AG09309 (cell line): ENCODE measurements at regions not wholly inside any gene's neighbourhood (a gene's known extent, or its start where the extent isn't known, plus 50 kb on each side); places are given as distances from the start of the nearest gene placed in this dataset.

ENCODE experiments used
- DNase-seq: peaks from one replicate; pipeline ENCODE4 v3.0.0-alpha.2; 2010; ENCODE audit warnings: low read depth
- H3K4me3 ChIP-seq: 2 replicates; pipeline ENCODE4 v1.5.1; 2011; ENCODE audit warnings: mild to moderate bottlenecking, low read depth, low read length, moderate library complexity; ENCODE audit not compliant: control insufficient read depth
- CTCF ChIP-seq: IDR thresholded peaks from 2 replicates; pipeline ENCODE4 v1.5.1; 2011; ENCODE audit warnings: mild to moderate bottlenecking, low read depth, low read length, inconsistent platforms; ENCODE audit not compliant: insufficient read depth, control insufficient read depth; ENCODE audit errors: missing control alignments

- H3K4me3 ChIP-seq: no peak overlapping the region
- no peak for DNase-seq
- no peak for TF ChIP-seq CTCF
These were observed 273.4 kb upstream of the SASH1 start for GRCh38 chr6:148069256-148069655.

- TF ChIP-seq CTCF: no peak
- H3K4me3 ChIP-seq: no peak overlapping the region
- no peak for DNase-seq
These were observed 268.3 kb upstream of the SASH1 start for GRCh38 chr6:148074291-148074690.

GRCh38 chr6:148074738-148075137 lies 267.9 kb upstream of the SASH1 start:
- no peak for TF ChIP-seq CTCF
- no peak overlapping the region for H3K4me3 ChIP-seq
- DNase-seq: no peak

GRCh38 chr6:148075352-148075751 lies 267.3 kb upstream of the SASH1 start:
- TF ChIP-seq CTCF: no peak
- no peak for DNase-seq
- H3K4me3 ChIP-seq: no peak overlapping the region

GRCh38 chr6:148076051-148076450 lies 266.6 kb upstream of the SASH1 start:
- no peak for TF ChIP-seq CTCF
- H3K4me3 ChIP-seq: no peak overlapping the region
- no peak for DNase-seq

- no peak for TF ChIP-seq CTCF
- H3K4me3 ChIP-seq: no peak overlapping the region
- DNase-seq: no peak
These were observed 262.3 kb upstream of the SASH1 start for GRCh38 chr6:148080315-148080714.

GRCh38 chr6:148081076-148081475 lies 261.6 kb upstream of the SASH1 start:
- no peak overlapping the region for H3K4me3 ChIP-seq
- no peak for TF ChIP-seq CTCF
- DNase-seq: no peak
